DOHH2 (cell line): ENCODE measurements at regions not wholly inside any gene's neighbourhood (a gene's known extent, or its start where the extent isn't known, plus 50 kb on each side); places are given as distances from the start of the nearest gene placed in this dataset.

Experiments
- H3F3A ChIP-seq: fragments of 200-600 bp; sonication (generic), shearing (Covaris generic); 2 replicates; pipeline ENCODE4 v1.6.0; 2016; ENCODE audit warnings: antibody characterized with exemption, mild to moderate bottlenecking; ENCODE audit not compliant: control insufficient read depth, insufficient read depth
- H3K27ac ChIP-seq: fragments of 200-600 bp; sonication (generic); 2 replicates; pipeline ENCODE4 v1.5.1; 2014; ENCODE audit warnings: low read depth, mild to moderate bottlenecking, low read length, moderate library complexity
- H3K27me3 ChIP-seq: fragments of 200-600 bp; sonication (generic); 2 replicates; pipeline ENCODE4 v1.6.1; 2014; ENCODE audit warnings: mild to moderate bottlenecking, low read length, mixed read lengths; ENCODE audit not compliant: control insufficient read depth
- H3K36me3 ChIP-seq: fragments of 200-600 bp; sonication (generic); 2 replicates; pipeline ENCODE4 v1.6.1; 2014; ENCODE audit warnings: mild to moderate bottlenecking, low read length, moderate library complexity, mixed read lengths; ENCODE audit not compliant: control insufficient read depth
- H3K4me1 ChIP-seq: fragments of 200-600 bp; sonication (generic); 2 replicates; pipeline ENCODE4 v1.6.1; 2014; ENCODE audit warnings: mild to moderate bottlenecking, low read length, mixed read lengths; ENCODE audit not compliant: control insufficient read depth
- H3K4me2 ChIP-seq: fragments of 200-600 bp; sonication (generic); 2 replicates; pipeline ENCODE4 v1.6.0; 2014; ENCODE audit warnings: mild to moderate bottlenecking, low read length, moderate library complexity
- H3K4me3 ChIP-seq: fragments of 200-600 bp; sonication (generic); 2 replicates; pipeline ENCODE4 v1.5.1; 2014; ENCODE audit warnings: mild to moderate bottlenecking, low read length, mixed read lengths
- H3K79me2 ChIP-seq: fragments of 200-600 bp; sonication (generic); 2 replicates; pipeline ENCODE4 v1.6.1; 2014; ENCODE audit warnings: mild to moderate bottlenecking, low read length, mixed read lengths; ENCODE audit not compliant: control insufficient read depth
- H3K9me2 ChIP-seq: fragments of 200-600 bp; sonication (generic); replicated peaks from 2 replicates; pipeline ENCODE4 v1.6.1; 2014; ENCODE audit warnings: mild to moderate bottlenecking, low read length, mixed read lengths; ENCODE audit not compliant: control insufficient read depth
- H3K9me3 ChIP-seq: fragments of 200-600 bp; sonication (generic); 2 replicates; pipeline ENCODE4 v1.6.1; 2014; ENCODE audit warnings: antibody characterized with exemption, low read length, mixed read lengths; ENCODE audit not compliant: control insufficient read depth, insufficient read depth
- H4K20me1 ChIP-seq: fragments of 200-600 bp; sonication (generic); 2 replicates; pipeline ENCODE4 v1.6.0; 2014; ENCODE audit warnings: low read depth, mild to moderate bottlenecking, antibody characterized with exemption, low read length, moderate library complexity; ENCODE audit not compliant: control insufficient read depth, insufficient read depth
- EZH2phosphoT487 ChIP-seq: fragments of 200-600 bp; sonication (generic); IDR thresholded peaks from 2 replicates; pipeline ENCODE4 v1.6.1; 2017; ENCODE audit warnings: borderline replicate concordance, mild to moderate bottlenecking, antibody characterized with exemption, low read length, moderate library complexity, mixed read lengths
- TF ChIP-seq, protein P1 (sequence below): fragments of 200-600 bp; sonication (generic); IDR thresholded peaks from one replicate; pipeline ENCODE4 v1.5.1; 2014; ENCODE audit warnings: antibody characterized with exemption, mild to moderate bottlenecking, low read depth, low read length; ENCODE audit not compliant: poor library complexity, severe bottlenecking

- H3K4me2 ChIP-seq, result no peak overlapping the region
- no peaks in the 10 kb centered on the region for H3K4me1 ChIP-seq
- TF ChIP-seq, protein P1, sequence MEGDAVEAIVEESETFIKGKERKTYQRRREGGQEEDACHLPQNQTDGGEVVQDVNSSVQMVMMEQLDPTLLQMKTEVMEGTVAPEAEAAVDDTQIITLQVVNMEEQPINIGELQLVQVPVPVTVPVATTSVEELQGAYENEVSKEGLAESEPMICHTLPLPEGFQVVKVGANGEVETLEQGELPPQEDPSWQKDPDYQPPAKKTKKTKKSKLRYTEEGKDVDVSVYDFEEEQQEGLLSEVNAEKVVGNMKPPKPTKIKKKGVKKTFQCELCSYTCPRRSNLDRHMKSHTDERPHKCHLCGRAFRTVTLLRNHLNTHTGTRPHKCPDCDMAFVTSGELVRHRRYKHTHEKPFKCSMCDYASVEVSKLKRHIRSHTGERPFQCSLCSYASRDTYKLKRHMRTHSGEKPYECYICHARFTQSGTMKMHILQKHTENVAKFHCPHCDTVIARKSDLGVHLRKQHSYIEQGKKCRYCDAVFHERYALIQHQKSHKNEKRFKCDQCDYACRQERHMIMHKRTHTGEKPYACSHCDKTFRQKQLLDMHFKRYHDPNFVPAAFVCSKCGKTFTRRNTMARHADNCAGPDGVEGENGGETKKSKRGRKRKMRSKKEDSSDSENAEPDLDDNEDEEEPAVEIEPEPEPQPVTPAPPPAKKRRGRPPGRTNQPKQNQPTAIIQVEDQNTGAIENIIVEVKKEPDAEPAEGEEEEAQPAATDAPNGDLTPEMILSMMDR, result no peak
- no peak for TF ChIP-seq EZH2phosphoT487
- no peaks in the 10 kb centered on the region for H3K9me2 ChIP-seq
- no peaks in the 10 kb centered on the region for H3K79me2 ChIP-seq
- H3K27me3 ChIP-seq, result no peaks in the 10 kb centered on the region
- no peak overlapping the region for H3K27ac ChIP-seq
- no peaks in the 10 kb centered on the region for H3K9me3 ChIP-seq
- no peak overlapping the region for H3K4me3 ChIP-seq
- no peaks in the 10 kb centered on the region for H3F3A ChIP-seq
- H3K36me3 ChIP-seq, result no peaks in the 10 kb centered on the region
- H4K20me1 ChIP-seq, result no peaks in the 10 kb centered on the region
Observed at GRCh38 chr4:13181681-13182080, 302.5 kb downstream of the RAB28 start.

- no peaks in the 10 kb centered on the region for H3K27me3 ChIP-seq
- H4K20me1 ChIP-seq, result no peaks in the 10 kb centered on the region
- H3K79me2 ChIP-seq, result no peaks in the 10 kb centered on the region
- H3K4me3 ChIP-seq, result no peak overlapping the region
- no peaks in the 10 kb centered on the region for H3K9me2 ChIP-seq
- no peak for TF ChIP-seq EZH2phosphoT487
- TF ChIP-seq, protein P1, result no peak
- H3K4me1 ChIP-seq, result no peaks in the 10 kb centered on the region
- no peak overlapping the region for H3K27ac ChIP-seq
- H3K9me3 ChIP-seq, result no peaks in the 10 kb centered on the region
- no peaks in the 10 kb centered on the region for H3K36me3 ChIP-seq
- no peaks in the 10 kb centered on the region for H3F3A ChIP-seq
- no peak overlapping the region for H3K4me2 ChIP-seq
Observed at GRCh38 chr4:13180701-13181100, 303.4 kb downstream of the RAB28 start.

DNA sequence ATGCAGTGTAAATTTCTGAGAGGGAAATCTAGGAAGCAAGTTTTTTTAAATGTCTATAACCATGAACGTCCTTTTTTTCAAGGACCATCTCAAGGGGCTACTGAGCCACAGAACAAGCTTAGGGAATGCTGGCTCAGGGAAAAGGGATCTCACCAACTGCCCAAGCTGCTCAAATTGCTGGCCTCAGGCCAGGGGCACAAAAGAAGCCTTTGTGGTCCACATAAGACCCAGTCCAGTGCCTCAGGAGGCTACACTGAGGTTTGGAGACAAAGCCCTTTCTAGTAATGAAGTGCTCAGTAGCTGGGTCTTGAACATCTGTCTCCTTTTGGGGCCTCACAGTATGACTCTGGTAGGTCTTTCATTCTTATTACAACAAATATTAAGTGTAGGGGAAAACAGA lies 305.5 kb downstream of the RAB28 start:
- no peak overlapping the region for H3K4me3 ChIP-seq
- no peak overlapping the region for H3K27ac ChIP-seq
- H3K27me3 ChIP-seq, result no peaks in the 10 kb centered on the region
- no peaks in the 10 kb centered on the region for H3F3A ChIP-seq
- H3K9me2 ChIP-seq, result no peaks in the 10 kb centered on the region
- no peaks in the 10 kb centered on the region for H3K36me3 ChIP-seq
- no peaks in the 10 kb centered on the region for H3K4me1 ChIP-seq
- no peaks in the 10 kb centered on the region for H4K20me1 ChIP-seq
- TF ChIP-seq, protein P1, result no peak
- TF ChIP-seq EZH2phosphoT487, result no peak
- no peak overlapping the region for H3K4me2 ChIP-seq
- no peaks in the 10 kb centered on the region for H3K79me2 ChIP-seq
- no peaks in the 10 kb centered on the region for H3K9me3 ChIP-seq

DNA sequence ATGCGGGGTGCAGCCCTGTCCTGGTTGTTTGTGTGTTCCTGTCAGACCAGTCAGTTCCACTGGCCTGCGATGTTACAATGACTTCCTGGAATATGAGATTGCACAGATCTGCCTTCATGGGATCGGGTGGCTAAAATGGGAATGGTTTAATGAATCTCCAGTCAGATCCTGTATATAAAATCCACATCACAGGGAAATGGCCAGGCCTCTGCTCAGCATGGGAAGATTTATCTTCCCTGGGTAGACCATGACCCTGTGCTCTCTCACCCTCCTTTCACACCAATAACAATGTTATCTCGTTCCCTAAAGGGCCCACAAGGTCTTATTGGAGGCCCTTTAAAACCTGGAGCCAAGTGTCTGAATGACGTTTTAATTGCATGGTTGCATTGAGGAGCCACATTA lies 307.4 kb downstream of the RAB28 start:
- no peaks in the 10 kb centered on the region for H3K9me3 ChIP-seq
- no peak for TF ChIP-seq EZH2phosphoT487
- TF ChIP-seq, protein P1, result no peak
- H3K27ac ChIP-seq, result no peak overlapping the region
- H4K20me1 ChIP-seq, result no peaks in the 10 kb centered on the region
- H3F3A ChIP-seq, result no peaks in the 10 kb centered on the region
- H3K4me3 ChIP-seq, result no peak overlapping the region
- H3K9me2 ChIP-seq, result no peaks in the 10 kb centered on the region
- no peaks in the 10 kb centered on the region for H3K27me3 ChIP-seq
- H3K4me2 ChIP-seq, result no peak overlapping the region
- no peaks in the 10 kb centered on the region for H3K36me3 ChIP-seq
- no peaks in the 10 kb centered on the region for H3K4me1 ChIP-seq
- no peaks in the 10 kb centered on the region for H3K79me2 ChIP-seq
